22Rv1 (cell line): ENCODE measurements at regions not wholly inside any gene's neighbourhood (a gene's known extent, or its start where the extent isn't known, plus 50 kb on each side); places are given as distances from the start of the nearest gene placed in this dataset.

Experiments used
- ZFX ChIP-seq: fragments of 450-650 bp; IDR thresholded peaks from 2 replicates; pipeline ENCODE4 v1.6.1; 2017; ENCODE audit warnings: antibody characterized with exemption, borderline replicate concordance
- TF ChIP-seq, protein P1 (sequence below): fragments of 450-650 bp; IDR thresholded peaks from 2 replicates; pipeline ENCODE4 v1.5.1; 2017; ENCODE audit warnings: mild to moderate bottlenecking

DNA sequence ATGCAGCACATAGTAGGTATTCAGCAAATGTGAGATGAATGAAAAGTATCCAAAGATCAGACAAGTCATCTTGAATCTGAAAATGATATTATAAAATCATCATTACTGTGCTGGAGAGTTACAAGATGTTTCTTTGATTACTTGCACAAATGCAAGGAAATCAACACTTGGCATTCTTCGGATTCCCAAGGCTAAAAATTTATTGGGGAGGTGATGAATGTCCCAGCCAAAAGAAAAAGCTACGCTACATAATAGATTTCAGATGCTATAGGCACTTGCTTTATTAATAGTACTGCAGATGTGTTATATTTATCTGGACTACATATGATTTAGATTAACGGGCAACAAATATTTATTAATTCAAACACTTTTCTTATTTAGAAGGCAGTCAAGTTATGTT, 286.7 kb upstream of the TENM3 start:
- no peak for TF ChIP-seq ZFX
- TF ChIP-seq, protein P1, sequence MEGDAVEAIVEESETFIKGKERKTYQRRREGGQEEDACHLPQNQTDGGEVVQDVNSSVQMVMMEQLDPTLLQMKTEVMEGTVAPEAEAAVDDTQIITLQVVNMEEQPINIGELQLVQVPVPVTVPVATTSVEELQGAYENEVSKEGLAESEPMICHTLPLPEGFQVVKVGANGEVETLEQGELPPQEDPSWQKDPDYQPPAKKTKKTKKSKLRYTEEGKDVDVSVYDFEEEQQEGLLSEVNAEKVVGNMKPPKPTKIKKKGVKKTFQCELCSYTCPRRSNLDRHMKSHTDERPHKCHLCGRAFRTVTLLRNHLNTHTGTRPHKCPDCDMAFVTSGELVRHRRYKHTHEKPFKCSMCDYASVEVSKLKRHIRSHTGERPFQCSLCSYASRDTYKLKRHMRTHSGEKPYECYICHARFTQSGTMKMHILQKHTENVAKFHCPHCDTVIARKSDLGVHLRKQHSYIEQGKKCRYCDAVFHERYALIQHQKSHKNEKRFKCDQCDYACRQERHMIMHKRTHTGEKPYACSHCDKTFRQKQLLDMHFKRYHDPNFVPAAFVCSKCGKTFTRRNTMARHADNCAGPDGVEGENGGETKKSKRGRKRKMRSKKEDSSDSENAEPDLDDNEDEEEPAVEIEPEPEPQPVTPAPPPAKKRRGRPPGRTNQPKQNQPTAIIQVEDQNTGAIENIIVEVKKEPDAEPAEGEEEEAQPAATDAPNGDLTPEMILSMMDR, result no peak
